Iris pigment epithelial cell (primary cell): ENCODE measurements at regions not wholly inside any gene's neighbourhood (a gene's known extent, or its start where the extent isn't known, plus 50 kb on each side); places are given as distances from the start of the nearest gene placed in this dataset.
A peak's percentile ranks its signal among the peaks of the same experiment; 100 is the strongest.
"Not testable (repeated sequence)": the region's sequence is repeated elsewhere in the genome, so short reads cannot be mapped to it uniquely, and the experiment has no call there.

ENCODE experiments used
- DNase-seq: peaks from one replicate; pipeline ENCODE4 v3.0.0-alpha.2; 2011; ENCODE audit warnings: low read depth

- DNase-seq: no peak
Observed at GRCh38 chr4:10816571-10816970, 132.0 kb upstream of the CLNK start.

GRCh38 chr4:10811991-10812390 is 127.4 kb upstream of the CLNK start:
- DNase-seq: no peak

- DNase-seq: no peak
Observed at GRCh38 chr4:10810411-10810810, 125.8 kb upstream of the CLNK start.

GRCh38 chr4:10809905-10810304 is 125.3 kb upstream of the CLNK start:
- no peak for DNase-seq

GRCh38 chr4:10808591-10808990 is 124.0 kb upstream of the CLNK start:
- DNase-seq: peak; percentile 82

DNA sequence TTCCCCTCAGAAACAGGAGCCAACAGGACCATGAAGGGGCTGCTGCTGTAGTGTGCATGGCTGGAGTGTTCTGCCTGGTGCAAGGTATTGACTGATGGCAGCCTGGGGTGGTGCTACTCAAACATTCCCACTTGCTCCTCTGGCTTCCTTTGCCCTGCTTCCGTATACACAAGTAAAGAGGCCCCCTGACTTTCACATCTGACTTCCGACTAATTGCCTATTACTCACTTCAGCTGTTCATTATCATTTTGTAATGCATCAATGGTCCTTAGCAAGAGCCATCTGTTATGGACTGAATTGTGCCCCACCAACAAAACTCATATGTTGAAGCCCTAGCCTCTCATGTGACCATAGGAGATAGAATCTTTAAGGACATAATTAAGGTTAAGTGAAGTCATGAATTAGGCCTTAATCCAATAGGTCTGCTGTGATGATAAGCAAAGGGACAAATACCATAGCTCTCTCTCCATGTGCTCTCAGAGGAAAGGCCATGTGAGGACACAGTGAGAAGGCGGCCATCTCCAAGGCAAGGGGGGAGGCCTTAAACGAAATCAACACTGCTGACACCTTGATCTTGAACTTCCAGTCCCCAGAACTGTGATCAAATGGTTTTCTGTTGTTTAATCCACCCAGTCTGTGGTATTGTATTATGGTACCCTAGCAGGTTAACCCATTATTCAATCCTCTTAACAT is 122.5 kb upstream of the CLNK start:
- DNase-seq: no peak

DNA sequence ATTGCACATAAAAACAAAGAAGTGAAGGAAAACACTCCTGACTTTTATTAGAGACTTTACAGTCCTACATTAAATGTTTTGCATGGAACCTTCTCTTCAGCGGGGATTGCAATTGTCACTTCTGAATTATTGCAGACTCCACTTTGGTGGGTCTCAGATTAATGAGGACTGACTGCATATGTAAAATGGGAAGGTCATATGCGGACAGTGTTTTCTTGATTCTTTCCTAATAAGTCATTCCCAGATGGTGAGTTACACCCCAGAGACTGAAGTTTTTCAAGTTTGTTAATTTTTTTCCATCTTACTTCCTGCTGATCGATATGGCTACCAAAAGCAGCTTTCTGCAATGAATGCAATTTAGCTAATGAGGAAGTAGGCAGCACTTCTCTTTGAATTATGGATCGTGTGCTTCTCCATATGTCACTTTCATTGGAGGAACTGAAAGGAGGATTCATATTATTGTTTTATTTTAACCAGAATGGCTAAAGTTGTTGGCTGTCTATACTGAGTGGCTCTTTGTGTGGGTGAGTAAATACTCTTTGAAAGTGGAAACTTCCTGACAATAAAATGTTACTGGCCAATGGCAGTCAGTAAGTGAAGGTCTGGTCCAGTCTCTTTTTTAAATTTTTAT is 119.3 kb upstream of the CLNK start:
- no peak for DNase-seq

DNA sequence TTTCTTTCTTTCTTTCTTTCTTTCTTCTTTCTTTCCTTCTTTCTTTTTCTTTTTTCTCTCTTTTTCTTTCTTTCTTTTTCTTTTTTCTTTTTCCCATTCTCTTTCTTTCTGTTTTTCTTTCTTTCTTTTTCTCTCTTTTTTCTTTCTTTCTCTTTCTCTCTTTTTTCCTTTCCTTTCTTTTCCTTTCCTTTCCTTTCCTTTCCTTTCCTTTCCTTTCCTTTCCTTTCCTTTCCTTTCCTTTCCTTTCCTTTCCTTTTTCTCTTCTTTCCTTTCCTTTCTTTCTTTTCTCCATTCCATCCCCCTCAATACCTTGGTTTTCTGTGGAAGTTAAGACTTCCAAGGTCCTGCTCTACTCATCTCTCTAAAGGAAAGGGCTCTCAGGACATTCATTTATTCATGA is 102.8 kb upstream of the CLNK start:
- DNase-seq: no peak

DNA sequence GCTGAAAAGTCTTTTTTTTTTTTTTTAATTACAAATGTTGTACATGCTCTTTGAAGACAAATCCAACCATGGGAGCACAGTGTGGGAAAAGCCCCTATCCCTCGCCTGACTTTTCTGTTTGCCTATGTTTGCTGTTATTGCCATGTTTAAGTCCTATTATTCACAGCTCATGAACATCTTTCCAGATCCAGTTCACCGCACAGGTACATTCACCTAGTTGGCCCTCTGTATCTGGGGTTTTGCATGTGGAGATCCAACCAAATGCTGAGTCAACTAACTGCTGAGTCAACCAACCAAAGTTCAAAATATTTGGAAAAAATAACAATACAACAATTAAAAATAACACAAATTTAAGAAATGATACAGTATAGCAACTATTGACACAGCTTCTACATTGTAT is 100.1 kb upstream of the CLNK start:
- no peak for DNase-seq

DNA sequence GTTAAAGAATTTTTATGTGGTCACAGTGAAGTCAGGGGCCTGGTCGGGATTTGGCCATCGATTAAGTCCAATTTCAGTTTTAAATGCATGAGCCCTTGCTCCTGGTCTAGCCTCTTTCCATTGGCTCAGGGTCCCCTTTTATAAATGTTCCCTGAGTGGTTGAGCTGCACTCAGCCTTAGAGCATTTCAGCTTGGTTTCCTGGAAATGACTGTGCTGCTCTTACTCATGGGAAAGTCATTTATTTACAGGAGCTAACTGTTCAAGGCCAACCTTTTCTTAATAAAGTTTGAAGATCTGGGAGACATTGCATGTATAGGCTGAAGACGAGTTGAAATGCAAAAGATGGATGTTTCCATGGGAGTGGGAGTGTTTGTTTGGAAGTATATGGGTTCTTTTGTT is 98.8 kb upstream of the CLNK start:
- DNase-seq: peak; percentile 88

GRCh38 chr4:10781805-10782204 is 97.2 kb upstream of the CLNK start:
- DNase-seq: no peak

DNA sequence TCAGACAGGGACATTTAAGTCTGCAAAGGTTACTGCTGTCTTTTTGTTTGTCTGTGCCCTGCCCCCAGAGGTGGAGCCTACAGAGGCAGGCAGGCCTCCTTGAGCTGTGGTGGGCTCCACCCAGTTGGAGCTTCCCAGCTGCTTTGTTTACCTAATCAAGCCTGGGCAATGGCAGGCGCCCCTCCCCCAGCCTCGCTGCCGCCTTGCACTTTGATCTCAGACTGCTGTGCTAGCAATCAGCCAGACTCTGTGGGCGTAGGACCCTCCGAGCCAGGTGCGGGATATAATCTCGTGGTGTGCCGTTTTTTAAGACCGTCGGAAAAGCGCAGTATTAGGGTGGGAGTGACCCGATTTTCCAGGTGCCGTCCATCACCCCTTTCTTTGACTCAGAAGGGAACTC is 96.2 kb upstream of the CLNK start:
- DNase-seq: not testable (repeated sequence)

DNA sequence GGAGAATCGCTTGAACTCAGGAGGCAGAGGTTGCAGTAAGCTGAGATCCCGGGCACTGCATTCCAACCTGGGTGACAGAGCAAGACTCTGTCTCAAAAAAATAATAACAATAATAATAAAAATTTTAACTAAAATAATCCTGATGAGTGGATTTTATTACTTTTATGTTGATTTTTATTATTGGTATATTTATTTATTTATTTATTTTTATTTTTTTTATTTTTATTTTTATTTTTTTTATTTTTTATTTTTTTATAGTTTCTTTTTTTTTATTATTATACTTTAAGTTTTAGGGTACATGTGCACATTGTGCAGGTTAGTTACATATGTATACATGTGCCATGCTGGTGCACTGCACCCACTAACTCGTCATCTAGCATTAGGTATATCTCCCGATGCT is 90.6 kb upstream of the CLNK start:
- not testable (repeated sequence) for DNase-seq

DNA sequence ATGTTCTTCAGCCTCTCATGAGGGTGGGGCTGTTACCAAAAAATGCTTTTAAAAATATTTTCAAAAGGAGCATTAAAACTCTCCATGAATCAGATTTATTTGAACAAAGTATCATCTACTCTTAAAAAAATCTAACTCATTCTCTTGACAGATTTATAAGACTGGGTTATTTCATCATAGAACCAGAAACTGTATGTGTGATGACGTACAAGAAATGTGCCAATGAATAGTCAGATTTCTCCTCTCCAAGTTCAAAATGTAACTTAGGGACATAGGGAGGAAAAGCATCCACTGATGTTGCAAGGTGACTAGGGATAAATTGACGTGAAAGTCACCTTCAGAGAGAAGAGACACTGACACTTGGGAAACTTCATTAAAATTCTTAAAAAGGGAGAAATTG is 89.1 kb upstream of the CLNK start:
- DNase-seq: no peak

DNA sequence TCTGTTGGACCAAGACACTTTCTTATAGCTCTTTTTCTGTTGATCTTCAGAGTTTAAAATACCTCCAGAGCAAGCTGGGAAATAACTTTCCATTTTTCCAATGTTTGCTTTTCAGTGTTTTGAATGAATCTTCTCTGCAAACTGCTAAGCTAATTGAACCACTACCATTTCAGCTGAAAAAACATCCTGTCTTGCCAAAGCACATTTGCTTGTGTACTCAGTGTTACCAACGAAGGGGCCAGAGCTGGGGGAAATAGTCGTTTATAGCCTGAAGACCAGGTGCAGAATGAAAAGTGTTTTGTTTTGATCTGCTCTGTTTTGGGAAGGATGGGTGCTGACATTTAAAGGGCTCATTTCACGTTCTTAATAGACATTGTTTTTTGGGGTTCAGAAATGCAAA is 88.4 kb upstream of the CLNK start:
- peak; percentile 2 for DNase-seq

GRCh38 chr4:10765386-10765785 is 80.8 kb upstream of the CLNK start:
- DNase-seq: no peak

- peak; percentile 91 for DNase-seq
Observed at GRCh38 chr4:10762561-10762960, 78.0 kb upstream of the CLNK start.

- DNase-seq: no peak
Observed at GRCh38 chr4:10761903-10762302, 77.3 kb upstream of the CLNK start.

GRCh38 chr4:10760086-10760485 is 75.5 kb upstream of the CLNK start:
- no peak for DNase-seq

GRCh38 chr4:10758906-10759305 is 74.3 kb upstream of the CLNK start:
- DNase-seq: no peak

DNA sequence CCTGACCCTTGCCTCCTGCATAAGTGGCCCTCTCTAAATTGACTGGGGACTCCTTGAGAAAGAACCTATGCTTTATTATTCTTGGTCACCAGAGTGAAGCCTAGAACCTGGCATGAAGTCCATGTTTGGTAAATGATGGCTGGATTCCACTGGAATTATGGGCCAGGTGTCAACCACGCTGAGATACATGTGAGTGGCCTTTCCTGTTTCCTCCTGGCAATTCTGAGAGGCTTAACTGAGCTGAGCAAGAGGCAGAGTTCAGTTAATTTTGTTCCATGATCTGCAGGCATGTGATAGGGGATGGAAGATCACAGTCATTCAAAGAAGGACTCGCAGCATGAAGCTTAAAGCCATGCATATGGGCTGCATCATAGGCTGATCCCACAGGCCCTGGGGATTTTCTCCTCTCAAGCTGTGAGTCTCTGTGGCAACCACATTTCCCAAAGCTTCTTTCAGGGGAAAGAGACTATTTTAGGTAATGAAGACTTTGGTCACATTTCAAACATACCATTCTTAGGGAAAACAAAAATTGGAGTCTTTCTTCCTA is 69.4 kb upstream of the CLNK start:
- DNase-seq: no peak

- no peak for DNase-seq
Observed at GRCh38 chr4:10753336-10753735, 68.8 kb upstream of the CLNK start.

DNA sequence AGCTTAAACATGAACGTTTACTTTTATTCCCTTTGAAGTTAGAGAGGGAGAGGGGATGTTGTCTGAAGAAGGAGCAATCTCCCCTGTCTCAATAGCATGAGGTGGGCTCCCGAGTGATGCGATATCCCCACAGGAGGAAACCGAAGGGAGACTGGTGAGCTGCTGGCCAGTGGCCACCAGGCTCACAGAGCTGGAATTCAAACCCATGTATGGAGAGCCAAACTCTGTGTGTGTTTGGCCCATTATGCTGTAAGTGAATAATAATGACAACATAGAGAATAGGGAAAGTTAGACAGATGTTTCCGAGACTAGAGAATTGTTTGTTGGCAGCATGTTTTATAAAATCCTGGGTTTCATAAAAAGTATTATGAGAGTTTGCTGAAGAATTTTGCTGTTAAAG is 66.1 kb upstream of the CLNK start:
- DNase-seq: no peak

- DNase-seq: no peak
Observed at GRCh38 chr4:10747186-10747585, 62.6 kb upstream of the CLNK start.
